ENCODE measurements at regions not wholly inside any gene's neighbourhood (a gene's known extent, or its start where the extent isn't known, plus 50 kb on each side); places are given as distances from the start of the nearest gene placed in this dataset.

DNA sequence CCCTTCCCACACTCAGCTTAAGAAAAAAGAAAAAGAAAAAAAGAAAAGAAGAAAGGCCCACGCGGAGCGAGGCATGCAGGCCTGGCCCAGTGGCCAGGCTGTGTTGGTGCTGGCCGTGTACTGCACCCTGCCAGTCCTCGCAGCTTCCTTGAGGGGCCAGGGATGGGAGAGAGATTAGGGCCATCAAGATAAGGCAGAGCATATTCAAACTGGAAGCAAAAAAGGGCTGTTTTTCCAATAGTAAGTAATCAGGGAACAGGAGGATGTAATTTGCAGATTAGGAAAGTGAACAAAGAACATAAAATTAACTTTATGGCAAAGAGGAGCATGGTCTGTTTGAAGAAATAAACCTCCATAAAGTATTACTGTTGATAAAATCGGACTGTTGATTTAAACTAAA, 319.6 kb upstream of the CLINT1 start:
- H3K9ac ChIP-seq (ENCODE audit: low read depth, low read length), result no peak overlapping the region
- ATAC-seq (ENCODE audit: insufficient read depth, low read depth) (no peak), DNase-seq (no peak)
- no peak for TF ChIP-seq CTCF (IDR thresholded peaks at IDR 0.05; ENCODE audit: borderline replicate concordance, extremely low read depth, low read length, poor library complexity, severe bottlenecking)
- TF ChIP-seq EZH2 (IDR thresholded peaks at IDR 0.05; ENCODE audit: borderline replicate concordance, low read depth, low read length, severe bottlenecking), result no peak
- H3K4me3 ChIP-seq (ENCODE audit: low read depth in 1 of 2, low read length in 2 of 2), result no peak overlapping the region
- no peaks in the 10 kb centered on the region for H3K9me3 ChIP-seq (ENCODE audit: insufficient read depth, low read length, severe bottlenecking)
- H3K36me3 ChIP-seq (ENCODE audit: insufficient read depth, low read length), result no peaks in the 10 kb centered on the region
- no peaks in the 10 kb centered on the region for H4K20me1 ChIP-seq (ENCODE audit: insufficient read depth, low read length)
- peaks cover 53% of the 10 kb centered on the region for H3K4me1 ChIP-seq (ENCODE audit: insufficient read depth, low read length)
- H2AFZ ChIP-seq (ENCODE audit: low read depth, low read length), result no peak overlapping the region
- no peaks in the 10 kb centered on the region for H3K79me2 ChIP-seq (ENCODE audit: insufficient read depth, low read length)
- peak overlapping the region; percentile 45; the same call in 1 of the 2 replicates for H3K27ac ChIP-seq (ENCODE audit: low read length)
- no peaks in the 10 kb centered on the region for H3K27me3 ChIP-seq (ENCODE audit: insufficient read depth, low read length, poor library complexity)
- H3K4me2 ChIP-seq (ENCODE audit: insufficient read depth, low read length), result no peak overlapping the region

- Histone ChIP-seq H3K27ac (ENCODE audit: low read length) (peak overlapping the region; percentile 82; the same call in 1 of the 2 replicates), H3K4me3 (ENCODE audit: low read depth in 1 of 2, low read length in 2 of 2) (no peak overlapping the region), H3K9me3 (ENCODE audit: insufficient read depth, low read length, severe bottlenecking) (no peaks in the 10 kb centered on the region), H3K4me1 (ENCODE audit: insufficient read depth, low read length) (peaks cover 53% of the 10 kb centered on the region), H3K27me3 (ENCODE audit: insufficient read depth, low read length, poor library complexity) (no peaks in the 10 kb centered on the region), H4K20me1 (ENCODE audit: insufficient read depth, low read length) (no peaks in the 10 kb centered on the region), H2AFZ (ENCODE audit: low read depth, low read length) (no peak overlapping the region; the same call in 1 of the 2 replicates), H3K79me2 (ENCODE audit: insufficient read depth, low read length) (no peaks in the 10 kb centered on the region), H3K4me2 (ENCODE audit: insufficient read depth, low read length) (no peak overlapping the region), H3K36me3 (ENCODE audit: insufficient read depth, low read length) (no peaks in the 10 kb centered on the region), H3K9ac (ENCODE audit: low read depth, low read length) (no peak overlapping the region)
- TF ChIP-seq CTCF (IDR thresholded peaks at IDR 0.05; ENCODE audit: borderline replicate concordance, extremely low read depth, low read length, poor library complexity, severe bottlenecking), result peak; percentile 32
- no peak for TF ChIP-seq EZH2 (IDR thresholded peaks at IDR 0.05; ENCODE audit: borderline replicate concordance, low read depth, low read length, severe bottlenecking)
- ATAC-seq (ENCODE audit: insufficient read depth, low read depth) (no peak), DNase-seq (no peak)
Measured at GRCh38 chr5:158177146-158177545, 318.2 kb upstream of the CLINT1 start.

DNA sequence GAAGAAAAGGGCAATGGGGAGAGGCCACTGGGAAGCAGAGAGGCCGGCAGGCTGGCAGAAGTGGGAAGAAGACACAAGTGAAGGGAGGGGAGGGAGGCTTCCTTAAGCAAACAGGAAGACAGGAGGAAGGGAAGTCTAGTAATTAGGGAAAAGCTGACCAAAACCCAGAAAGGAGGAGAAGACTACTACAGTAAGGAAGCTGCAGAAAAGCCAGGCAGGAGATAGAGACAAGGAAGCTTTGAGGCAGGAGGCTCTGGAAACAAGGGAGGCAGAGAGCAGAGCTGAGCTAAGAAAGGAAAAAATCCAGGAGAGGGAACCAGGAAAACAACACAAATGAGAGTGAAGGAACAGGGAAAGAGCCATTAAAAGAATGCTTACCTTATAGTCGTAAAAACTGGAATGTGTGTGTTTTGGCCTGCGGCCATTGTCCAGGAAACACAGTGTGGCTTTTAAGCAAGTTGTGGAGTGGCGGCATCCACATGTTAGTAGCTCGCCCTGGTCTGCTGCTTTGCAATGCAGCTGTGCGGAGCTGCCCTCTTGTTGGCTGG, 317.1 kb upstream of the CLINT1 start:
- Histone ChIP-seq H3K9me3 (ENCODE audit: insufficient read depth, low read length, severe bottlenecking) (no peaks in the 10 kb centered on the region), H3K9ac (ENCODE audit: low read depth, low read length) (peak overlapping the region; percentile 42), H3K79me2 (ENCODE audit: insufficient read depth, low read length) (no peaks in the 10 kb centered on the region), H3K4me3 (ENCODE audit: low read depth in 1 of 2, low read length in 2 of 2) (peak overlapping the region in 1 of 2 experiments; percentile 19; a peak in 1 of 4 replicates), H3K36me3 (ENCODE audit: insufficient read depth, low read length) (no peaks in the 10 kb centered on the region), H3K27me3 (ENCODE audit: insufficient read depth, low read length, poor library complexity) (no peaks in the 10 kb centered on the region), H3K27ac (ENCODE audit: low read length) (peak overlapping the region; percentile 82), H2AFZ (ENCODE audit: low read depth, low read length) (peak overlapping the region; percentile 53), H3K4me1 (ENCODE audit: insufficient read depth, low read length) (peaks cover 53% of the 10 kb centered on the region), H3K4me2 (ENCODE audit: insufficient read depth, low read length) (peak overlapping the region; percentile 30), H4K20me1 (ENCODE audit: insufficient read depth, low read length) (no peaks in the 10 kb centered on the region)
- DNase-seq, result no peak
- no peak for ATAC-seq (ENCODE audit: insufficient read depth, low read depth)
- no peak for TF ChIP-seq EZH2 (IDR thresholded peaks at IDR 0.05; ENCODE audit: borderline replicate concordance, low read depth, low read length, severe bottlenecking)
- no peak for TF ChIP-seq CTCF (IDR thresholded peaks at IDR 0.05; ENCODE audit: borderline replicate concordance, extremely low read depth, low read length, poor library complexity, severe bottlenecking)
